Stomach (tissue), 8 donors: ENCODE measurements at regions not wholly inside any gene's neighbourhood (a gene's known extent, or its start where the extent isn't known, plus 50 kb on each side); places are given as distances from the start of the nearest gene placed in this dataset.

Experiments
- DNase-seq, 2 donors: peaks; one replicate each; pipeline versions ENCODE4 v3.0.0 to v3.0.0-alpha.2; 2013 to 2019
- H3K27ac ChIP-seq, 5 donors: fragments of 200-600 bp in 4 of 5; sonication (generic) in 4 of 5; one replicate each; pipeline ENCODE4 v1.5.1; 2013 to 2019; ENCODE audit warnings: mild to moderate bottlenecking in 1 of 5, moderate library complexity in 1 of 5
- H3K27me3 ChIP-seq, 3 donors: fragments of 200-600 bp; sonication (generic); one replicate each; pipeline ENCODE4 v1.5.1; 2017 to 2019; ENCODE audit warnings: mixed run types in 1 of 3
- H3K36me3 ChIP-seq, 4 donors: fragments of 200-600 bp; sonication (generic); 1 replicate in 3 of 4; 2 replicates in 1 of 4; pipeline ENCODE4 v1.5.1; 2016 to 2019
- H3K4me1 ChIP-seq, 4 donors: fragments of 200-600 bp; sonication (generic); one replicate each; pipeline ENCODE4 v1.5.1; 2016 to 2019
- H3K4me3 ChIP-seq, 4 donors: fragments of 200-600 bp; sonication (generic) in 3 of 4; one replicate each; pipeline ENCODE4 v1.5.1; 2016 to 2019; ENCODE audit warnings: mild to moderate bottlenecking in 1 of 4
- H3K9me3 ChIP-seq, 4 donors: fragments of 200-600 bp; sonication (generic); one replicate each; pipeline ENCODE4 v1.5.1; 2016 to 2019
- EP300 ChIP-seq: sonication (generic); formaldehyde crosslinking; IDR thresholded peaks from one replicate; pipeline ENCODE4 v1.6.1; 2017; ENCODE audit warnings: antibody characterized with exemption
- POLR2A ChIP-seq, 4 donors: fragments of 450-650 bp; IDR thresholded peaks; one replicate each; pipeline ENCODE4 v1.6.1; 2016; ENCODE audit warnings: antibody characterized with exemption in 4 of 4, control low read depth in 2 of 4, mild to moderate bottlenecking in 1 of 4, moderate library complexity in 1 of 4
- POLR2AphosphoS5 ChIP-seq, 3 donors: sonication (generic); formaldehyde crosslinking; IDR thresholded peaks; one replicate each; pipeline ENCODE4 v1.6.1; 2016; ENCODE audit warnings: antibody characterized with exemption in 3 of 3
- WGBS, 5 donors: extraction: QIAGEN DNeasy Blood & Tissue Kit in 3 of 5; methylation state at CpG; one replicate each; pipeline versions ENCODE4 v1.1.5 to v1.1.7; 2013 to 2018; 5-methylcytosine and 5-hydroxymethylcytosine counted together
- intact Hi-C: fragments of 100-400 bp; cut with DNase I; formaldehyde crosslinking; loops from one replicate; pipeline ENCODE4 v1.15.1; 2023; ENCODE audit warnings: low total_unique reads
- TF ChIP-seq, protein P1 (sequence below), 7 experiments: fragments of 450-650 bp in 4 of 7; fragments of 200-600 bp in 3 of 7; sonication (generic) in 3 of 7; IDR thresholded peaks; one replicate each; pipeline ENCODE4 v1.5.1; 2016 to 2019; ENCODE audit warnings: antibody characterized with exemption in 7 of 7, control low read depth in 2 of 7, mild to moderate bottlenecking in 1 of 7
- donor health status: healthy with polysubstance abuse.
- donor health status: Bipolar disorder and iron deficiency.
- donor health status: healthy.

DNA sequence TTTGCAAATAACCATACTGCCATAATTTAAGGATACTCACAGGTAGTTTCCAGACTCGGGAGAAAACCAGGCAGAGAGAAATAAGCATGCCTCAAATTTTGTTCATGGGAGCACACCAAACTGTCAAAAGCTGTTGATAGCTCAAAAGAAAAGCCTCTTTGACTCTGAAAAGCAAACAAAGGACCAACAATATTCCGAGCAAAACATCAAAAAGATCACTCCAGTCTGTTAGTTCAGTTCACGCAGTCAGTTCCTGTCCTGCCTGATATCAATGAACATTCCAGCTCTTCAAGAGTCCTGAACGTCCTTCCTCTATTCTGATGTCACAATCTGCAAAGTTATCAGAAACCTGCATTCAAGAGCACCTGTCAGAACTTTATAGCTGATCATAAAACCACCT is 78.7 kb downstream of the RRM2 start:
- Histone ChIP-seq H3K4me1 (peaks cover 0 to 7% (median 7%) of the 10 kb centered on the region in 4 donors), H3K36me3 (no peaks in the 10 kb centered on the region), H3K9me3 (peaks cover 0 to 3% (median 0%) of the 10 kb centered on the region in 4 donors), H3K27me3 (no peaks in the 10 kb centered on the region), H3K4me3 (no peak overlapping the region), H3K27ac (no peak overlapping the region)
- 50 to 85% (median 63%) methylated on average over 4 of the region's 4 CpGs for WGBS, 5 donors
- DNase-seq = no peak
- TF ChIP-seq, protein P1, sequence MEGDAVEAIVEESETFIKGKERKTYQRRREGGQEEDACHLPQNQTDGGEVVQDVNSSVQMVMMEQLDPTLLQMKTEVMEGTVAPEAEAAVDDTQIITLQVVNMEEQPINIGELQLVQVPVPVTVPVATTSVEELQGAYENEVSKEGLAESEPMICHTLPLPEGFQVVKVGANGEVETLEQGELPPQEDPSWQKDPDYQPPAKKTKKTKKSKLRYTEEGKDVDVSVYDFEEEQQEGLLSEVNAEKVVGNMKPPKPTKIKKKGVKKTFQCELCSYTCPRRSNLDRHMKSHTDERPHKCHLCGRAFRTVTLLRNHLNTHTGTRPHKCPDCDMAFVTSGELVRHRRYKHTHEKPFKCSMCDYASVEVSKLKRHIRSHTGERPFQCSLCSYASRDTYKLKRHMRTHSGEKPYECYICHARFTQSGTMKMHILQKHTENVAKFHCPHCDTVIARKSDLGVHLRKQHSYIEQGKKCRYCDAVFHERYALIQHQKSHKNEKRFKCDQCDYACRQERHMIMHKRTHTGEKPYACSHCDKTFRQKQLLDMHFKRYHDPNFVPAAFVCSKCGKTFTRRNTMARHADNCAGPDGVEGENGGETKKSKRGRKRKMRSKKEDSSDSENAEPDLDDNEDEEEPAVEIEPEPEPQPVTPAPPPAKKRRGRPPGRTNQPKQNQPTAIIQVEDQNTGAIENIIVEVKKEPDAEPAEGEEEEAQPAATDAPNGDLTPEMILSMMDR (IDR thresholded peaks at IDR 0.05) = no peak
- TF ChIP-seq POLR2A (IDR thresholded peaks at IDR 0.05) (no peak), EP300 (no peak), POLR2AphosphoS5 (IDR thresholded peaks at IDR 0.05) (no peak)
- intact Hi-C loops = no loop called here

DNA sequence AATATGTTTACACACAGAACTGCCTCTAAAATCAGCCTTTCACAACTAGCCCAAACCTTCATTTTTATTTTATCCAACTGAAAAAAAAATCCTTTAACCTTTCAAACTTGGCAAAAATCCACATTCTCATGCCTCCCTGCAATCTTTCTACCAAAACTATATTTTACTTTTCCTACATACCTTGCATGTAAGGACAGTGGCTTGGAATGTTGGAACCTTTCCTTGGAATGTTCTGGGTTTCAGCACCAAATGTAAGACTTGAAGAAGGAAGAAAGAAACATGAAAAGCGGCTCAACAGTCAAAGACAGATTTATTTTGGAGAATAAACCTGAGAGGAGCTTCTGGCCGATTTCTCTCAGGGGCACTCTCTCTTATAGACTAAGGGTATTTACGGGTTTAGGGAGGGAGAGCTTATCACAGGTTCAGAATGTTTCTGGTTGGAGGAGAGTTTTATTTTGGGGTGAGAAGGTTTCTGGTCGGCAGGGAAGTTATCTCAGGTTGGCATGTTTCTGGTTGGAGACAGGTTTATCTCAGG is 79.7 kb downstream of the RRM2 start:
- no peaks in the 10 kb centered on the region for H3K36me3 ChIP-seq
- intact Hi-C loops = no loop called here
- peaks cover 0 to 3% (median 0%) of the 10 kb centered on the region in 4 donors for H3K9me3 ChIP-seq
- no peaks in the 10 kb centered on the region for H3K4me1 ChIP-seq
- 81 to 86% (median 86%) methylated on average over 4 of the region's 4 CpGs for whole genome bisulfite sequencing, 5 donors
- H3K4me3 ChIP-seq = no peak overlapping the region
- H3K27ac ChIP-seq = no peak overlapping the region
- H3K27me3 ChIP-seq = no peaks in the 10 kb centered on the region
- DNase-seq = no peak
- TF ChIP-seq, protein P1 (IDR thresholded peaks at IDR 0.05) = no peak
- TF ChIP-seq POLR2A (IDR thresholded peaks at IDR 0.05) (no peak), POLR2AphosphoS5 (IDR thresholded peaks at IDR 0.05) (no peak), EP300 (no peak)

DNA sequence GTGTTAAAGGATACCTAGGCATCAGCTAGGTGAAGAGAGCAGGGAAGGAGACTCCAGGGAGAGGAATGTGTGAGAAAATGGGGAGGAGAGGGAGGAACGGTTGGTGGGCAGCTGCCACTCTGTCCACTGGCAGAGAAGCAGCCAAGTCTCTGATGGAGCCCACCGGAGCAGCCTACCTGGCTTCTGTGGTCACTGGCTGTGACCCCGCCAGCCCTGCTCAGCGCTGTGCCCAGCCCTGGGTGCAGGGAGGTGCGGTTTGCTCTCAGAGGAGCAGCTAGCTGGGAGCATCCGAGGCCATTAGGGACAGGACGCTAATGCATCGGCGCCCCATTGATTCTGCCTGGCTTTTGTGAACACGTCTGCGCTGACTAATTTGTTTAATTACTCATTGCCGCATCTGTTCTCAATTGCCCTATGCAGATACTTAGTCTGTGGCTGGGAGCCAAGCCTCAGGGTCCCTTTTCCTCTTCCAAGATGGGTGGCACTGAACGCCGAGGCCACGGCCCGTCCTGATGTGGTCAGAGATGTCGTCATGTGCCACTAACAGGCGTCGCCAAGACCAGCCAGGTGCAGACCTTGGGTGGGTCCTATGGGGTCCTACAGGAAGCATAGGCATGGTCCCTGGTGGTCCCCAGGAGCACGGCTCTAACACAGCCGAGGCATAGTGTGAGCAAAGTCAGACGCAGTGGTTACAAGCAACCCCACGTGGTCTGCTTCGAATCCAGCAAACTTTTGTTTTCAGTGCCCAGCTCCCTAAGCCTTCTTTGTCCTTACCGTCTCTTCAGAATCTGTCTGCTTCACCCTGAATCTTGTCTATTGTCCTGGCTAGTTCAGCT is 82.0 kb downstream of the RRM2 start:
- no peaks in the 10 kb centered on the region for H3K9me3 ChIP-seq
- H3K27me3 ChIP-seq = no peaks in the 10 kb centered on the region
- TF ChIP-seq, protein P1 (IDR thresholded peaks at IDR 0.05) = no peak
- TF ChIP-seq POLR2AphosphoS5 (IDR thresholded peaks at IDR 0.05) = no peak
- no peak for TF ChIP-seq POLR2A (IDR thresholded peaks at IDR 0.05)
- TF ChIP-seq EP300 = no peak
- no peak overlapping the region for H3K27ac ChIP-seq
- H3K4me1 ChIP-seq = no peaks in the 10 kb centered on the region
- no peak overlapping the region for H3K4me3 ChIP-seq
- intact Hi-C loops = no loop called here
- no peak for DNase-seq
- WGBS, 5 donors = 85 to 90% (median 90%) methylated on average over 25 of the region's 25 CpGs
- no peaks in the 10 kb centered on the region for H3K36me3 ChIP-seq

DNA sequence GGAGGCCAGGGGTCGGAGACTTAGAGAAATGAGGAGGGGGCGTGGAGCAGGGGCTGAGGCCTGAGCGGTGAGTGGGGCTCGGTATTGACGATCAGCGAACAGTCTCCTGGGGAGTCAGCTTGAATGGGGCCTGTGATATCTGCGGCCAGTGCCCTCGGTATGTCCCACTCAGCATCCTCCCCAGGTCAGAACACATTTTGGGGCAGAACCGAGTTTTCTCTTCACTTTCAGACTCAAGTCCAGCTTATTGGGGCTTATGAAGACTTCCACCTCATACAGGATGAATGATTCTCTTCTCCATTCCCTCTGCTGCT is 82.6 kb downstream of the RRM2 start:
- H3K9me3 ChIP-seq = no peaks in the 10 kb centered on the region

More for the DNA sequence above, 82.6 kb downstream of the RRM2 start:
- Histone ChIP-seq H3K27ac (no peak overlapping the region), H3K36me3 (no peaks in the 10 kb centered on the region), H3K4me1 (no peaks in the 10 kb centered on the region), H3K27me3 (no peaks in the 10 kb centered on the region), H3K4me3 (no peak overlapping the region)
- 92 to 95% (median 94%) methylated on average over 9 of the region's 9 CpGs for WGBS, 5 donors
- intact Hi-C loops = no loop called here
- DNase-seq = no peak
- TF ChIP-seq POLR2AphosphoS5 (IDR thresholded peaks at IDR 0.05) = no peak
- no peak for TF ChIP-seq POLR2A (IDR thresholded peaks at IDR 0.05)
- no peak for TF ChIP-seq EP300
- TF ChIP-seq, protein P1 (IDR thresholded peaks at IDR 0.05) = no peak
